Thyroid gland (tissue), 4 donors: ENCODE measurements at regions not wholly inside any gene's neighbourhood (a gene's known extent, or its start where the extent isn't known, plus 50 kb on each side); places are given as distances from the start of the nearest gene placed in this dataset.
"Not testable (repeated sequence)": the region's sequence is repeated elsewhere in the genome, so short reads cannot be mapped to it uniquely, and the experiment has no call there.

ENCODE experiments used
- DNase-seq, 2 donors: peaks; one replicate each; pipeline ENCODE4 v3.0.0-alpha.2; 2019
- H3K27ac ChIP-seq, 3 donors: fragments of 200-600 bp; sonication (generic); 1 replicate in 2 of 3; 2 replicates in 1 of 3; pipeline ENCODE4 v1.5.1; 2016 to 2019; ENCODE audit warnings: mild to moderate bottlenecking in 1 of 3, moderate library complexity in 1 of 3
- H3K27me3 ChIP-seq: fragments of 200-600 bp; sonication (generic); one replicate; pipeline ENCODE4 v1.5.1; 2019
- H3K36me3 ChIP-seq, 2 donors: fragments of 200-600 bp; sonication (generic); one replicate each; pipeline ENCODE4 v1.5.1; 2016 to 2019
- H3K4me1 ChIP-seq, 2 donors: fragments of 200-600 bp; sonication (generic); one replicate each; pipeline ENCODE4 v1.5.1; 2017 to 2019
- H3K4me3 ChIP-seq, 3 donors: fragments of 200-600 bp; sonication (generic); replicated peaks in 1 of 3; 1 replicate in 2 of 3; 2 replicates in 1 of 3; pipeline ENCODE4 v1.5.1; 2016; ENCODE audit warnings: mild to moderate bottlenecking in 1 of 3
- H3K9me3 ChIP-seq: fragments of 200-600 bp; sonication (generic); one replicate; pipeline ENCODE4 v1.5.1; 2017
- CTCF ChIP-seq, 6 experiments: fragments of 200-600 bp in 3 of 6; fragments of 450-650 bp in 3 of 6; sonication (generic) in 3 of 6; IDR thresholded peaks; one replicate each; pipeline ENCODE4 v1.5.1; 2016 to 2019; ENCODE audit warnings: antibody characterized with exemption in 6 of 6, mild to moderate bottlenecking in 2 of 6, inconsistent platforms in 1 of 6, moderate library complexity in 1 of 6
- POLR2A ChIP-seq, 2 donors: fragments of 450-650 bp; IDR thresholded peaks; one replicate each; pipeline ENCODE4 v1.6.1; 2017; ENCODE audit warnings: antibody characterized with exemption in 2 of 2, mild to moderate bottlenecking in 2 of 2, moderate library complexity in 1 of 2
- WGBS, 2 donors: methylation state at CpG; one replicate each; pipeline ENCODE4 v1.1.5; 2017; 5-methylcytosine and 5-hydroxymethylcytosine counted together
- intact Hi-C: fragments of 100-400 bp; cut with DNase I; formaldehyde crosslinking; loops from one replicate; pipeline ENCODE4 v1.15.1; 2023

GRCh38 chr13:70235565-70235964, 127.3 kb upstream of the KLHL1 start:
- no peaks in the 10 kb centered on the region for H3K27me3 ChIP-seq
- no peaks in the 10 kb centered on the region for H3K36me3 ChIP-seq
- no peak for TF ChIP-seq CTCF (IDR thresholded peaks at IDR 0.05)
- TF ChIP-seq POLR2A (IDR thresholded peaks at IDR 0.05): no peak
- no peak overlapping the region for H3K4me3 ChIP-seq
- intact Hi-C loops: no loop called here
- no peak overlapping the region for H3K27ac ChIP-seq
- no peak for DNase-seq
- WGBS, 2 donors: 91 to 93% methylated on average over 2 of the region's 2 CpGs
- H3K9me3 ChIP-seq: no peaks in the 10 kb centered on the region
- no peaks in the 10 kb centered on the region for H3K4me1 ChIP-seq

GRCh38 chr13:70223911-70224310, 115.7 kb upstream of the KLHL1 start:
- TF ChIP-seq POLR2A (IDR thresholded peaks at IDR 0.05) (no peak), CTCF (IDR thresholded peaks at IDR 0.05) (no peak)
- no peak overlapping the region for H3K27ac ChIP-seq
- H3K27me3 ChIP-seq: no peaks in the 10 kb centered on the region
- WGBS, 2 donors: 95% methylated on average over 6 of the region's 6 CpGs
- no peaks in the 10 kb centered on the region for H3K36me3 ChIP-seq
- intact Hi-C loops: no loop called here
- H3K4me1 ChIP-seq: no peaks in the 10 kb centered on the region
- no peak for DNase-seq
- H3K4me3 ChIP-seq: no peak overlapping the region
- no peaks in the 10 kb centered on the region for H3K9me3 ChIP-seq

GRCh38 chr13:70222926-70223325, 114.7 kb upstream of the KLHL1 start:
- no peak for TF ChIP-seq POLR2A (IDR thresholded peaks at IDR 0.05)
- no peak for TF ChIP-seq CTCF (IDR thresholded peaks at IDR 0.05)
- H3K27me3 ChIP-seq: no peaks in the 10 kb centered on the region
- 88 to 89% methylated on average over 2 of the region's 2 CpGs for WGBS, 2 donors

GRCh38 chr13:70218618-70219017, 110.4 kb upstream of the KLHL1 start:
- H3K27ac ChIP-seq: no peak overlapping the region
- WGBS, 2 donors: 91 to 93% methylated on average over 3 of the region's 3 CpGs
- no peak for DNase-seq
- no peaks in the 10 kb centered on the region for H3K27me3 ChIP-seq
- H3K36me3 ChIP-seq: no peaks in the 10 kb centered on the region
- intact Hi-C loops: no loop called here
- H3K4me3 ChIP-seq: no peak overlapping the region
- H3K9me3 ChIP-seq: no peaks in the 10 kb centered on the region
- H3K4me1 ChIP-seq: no peaks in the 10 kb centered on the region
- no peak for TF ChIP-seq POLR2A (IDR thresholded peaks at IDR 0.05)
- no peak for TF ChIP-seq CTCF (IDR thresholded peaks at IDR 0.05)

More at GRCh38 chr13:70222926-70223325, 114.7 kb upstream of the KLHL1 start:
- intact Hi-C loops: no loop called here
- H3K4me3 ChIP-seq: no peak overlapping the region
- H3K36me3 ChIP-seq: no peaks in the 10 kb centered on the region
- no peaks in the 10 kb centered on the region for H3K4me1 ChIP-seq
- no peaks in the 10 kb centered on the region for H3K9me3 ChIP-seq
- no peak for DNase-seq
- no peak overlapping the region for H3K27ac ChIP-seq

- H3K36me3 ChIP-seq, H3K4me3 ChIP-seq, H3K9me3 ChIP-seq, DNase-seq, H3K4me1 ChIP-seq, intact Hi-C loops, H3K27me3 ChIP-seq, H3K27ac ChIP-seq: not testable (repeated sequence)
- 82% methylated on average over 11 of the region's 11 CpGs for WGBS, 2 donors
These were observed 100.7 kb upstream of the KLHL1 start for GRCh38 chr13:70208968-70209367.

GRCh38 chr13:70206671-70207070, 98.4 kb upstream of the KLHL1 start:
- Histone ChIP-seq H3K4me3 (no peak overlapping the region), H3K27ac (no peak overlapping the region), H3K27me3 (no peaks in the 10 kb centered on the region), H3K9me3 (no peaks in the 10 kb centered on the region), H3K36me3 (no peaks in the 10 kb centered on the region), H3K4me1 (no peaks in the 10 kb centered on the region)
- TF ChIP-seq POLR2A (IDR thresholded peaks at IDR 0.05) (no peak), CTCF (IDR thresholded peaks at IDR 0.05) (no peak)
- intact Hi-C loops: no loop called here
- DNase-seq: no peak
